ENCODE measurements at regions not wholly inside any gene's neighbourhood (a gene's known extent, or its start where the extent isn't known, plus 50 kb on each side); places are given as distances from the start of the nearest gene placed in this dataset.

GRCh38 chr10:57145548-57145947 is 784.5 kb upstream of the ZWINT start:
- TF ChIP-seq, protein P1, sequence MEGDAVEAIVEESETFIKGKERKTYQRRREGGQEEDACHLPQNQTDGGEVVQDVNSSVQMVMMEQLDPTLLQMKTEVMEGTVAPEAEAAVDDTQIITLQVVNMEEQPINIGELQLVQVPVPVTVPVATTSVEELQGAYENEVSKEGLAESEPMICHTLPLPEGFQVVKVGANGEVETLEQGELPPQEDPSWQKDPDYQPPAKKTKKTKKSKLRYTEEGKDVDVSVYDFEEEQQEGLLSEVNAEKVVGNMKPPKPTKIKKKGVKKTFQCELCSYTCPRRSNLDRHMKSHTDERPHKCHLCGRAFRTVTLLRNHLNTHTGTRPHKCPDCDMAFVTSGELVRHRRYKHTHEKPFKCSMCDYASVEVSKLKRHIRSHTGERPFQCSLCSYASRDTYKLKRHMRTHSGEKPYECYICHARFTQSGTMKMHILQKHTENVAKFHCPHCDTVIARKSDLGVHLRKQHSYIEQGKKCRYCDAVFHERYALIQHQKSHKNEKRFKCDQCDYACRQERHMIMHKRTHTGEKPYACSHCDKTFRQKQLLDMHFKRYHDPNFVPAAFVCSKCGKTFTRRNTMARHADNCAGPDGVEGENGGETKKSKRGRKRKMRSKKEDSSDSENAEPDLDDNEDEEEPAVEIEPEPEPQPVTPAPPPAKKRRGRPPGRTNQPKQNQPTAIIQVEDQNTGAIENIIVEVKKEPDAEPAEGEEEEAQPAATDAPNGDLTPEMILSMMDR (IDR thresholded peaks at IDR 0.05; ENCODE audit: low read depth, low read length) = no peak
- no peak for TF ChIP-seq EZH2phosphoT487 (IDR thresholded peaks at IDR 0.05; ENCODE audit: low read depth)

All from OCI-LY3 (cell line).